Adrenal gland (tissue), 9 donors: ENCODE measurements at regions not wholly inside any gene's neighbourhood (a gene's known extent, or its start where the extent isn't known, plus 50 kb on each side); places are given as distances from the start of the nearest gene placed in this dataset.

Source experiments
- DNase-seq, 7 donors: peaks; one replicate each; pipeline ENCODE4 v3.0.0-alpha.2; 2019 to 2020
- H3K27ac ChIP-seq, 5 donors: fragments of 200-600 bp; sonication (generic) in 4 of 5; 1 replicate in 3 of 5; 2 replicates in 2 of 5; pipeline versions ENCODE4 v1.5.1 to v1.8.0; 2016 to 2020; ENCODE audit warnings: mild to moderate bottlenecking in 1 of 5
- H3K27me3 ChIP-seq: fragments of 200-600 bp; 2 replicates; pipeline ENCODE4 v1.8.0; 2021
- H3K36me3 ChIP-seq, 2 donors: fragments of 200-600 bp; replicated peaks in 1 of 2; 1 replicate in 1 of 2; 2 replicates in 1 of 2; pipeline versions ENCODE4 v1.5.1 to v1.8.0; 2018 to 2022
- H3K4me1 ChIP-seq, 2 donors: fragments of 200-600 bp; replicated peaks in 1 of 2; 1 replicate in 1 of 2; 2 replicates in 1 of 2; pipeline versions ENCODE4 v1.5.1 to v1.8.0; 2018 to 2021
- H3K4me3 ChIP-seq, 4 donors: fragments of 200-600 bp; sonication (generic) in 3 of 4; one replicate each; pipeline ENCODE4 v1.5.1; 2016 to 2018
- H3K9me3 ChIP-seq, 3 donors: fragments of 200-600 bp; sonication (generic) in 1 of 3; replicated peaks in 1 of 3; 1 replicate in 2 of 3; 2 replicates in 1 of 3; pipeline versions ENCODE4 v1.5.1 to v1.8.0; 2016 to 2021
- CTCF ChIP-seq, 6 experiments: fragments of 450-650 bp in 4 of 6; fragments of 200-600 bp in 2 of 6; sonication (generic) in 1 of 6; IDR thresholded peaks; 1 replicate in 5 of 6; 2 replicates in 1 of 6; pipeline versions ENCODE4 v1.5.1 to v1.8.0; 2016 to 2021; ENCODE audit warnings: antibody characterized with exemption in 6 of 6, mild to moderate bottlenecking in 2 of 6, moderate library complexity in 1 of 6
- POLR2A ChIP-seq, 2 donors: fragments of 450-650 bp; IDR thresholded peaks; one replicate each; pipeline ENCODE4 v1.6.1; 2017; ENCODE audit warnings: antibody characterized with exemption in 2 of 2, mild to moderate bottlenecking in 2 of 2, moderate library complexity in 1 of 2
- WGBS, 4 donors: extraction: QIAGEN DNeasy Blood & Tissue Kit in 2 of 4; methylation state at CpG; one replicate each; pipeline versions ENCODE4 v1.1.5 to v1.1.7; 2013 to 2017; 5-methylcytosine and 5-hydroxymethylcytosine counted together
- intact Hi-C, 2 donors: fragments of 100-400 bp; cut with DNase I; formaldehyde crosslinking; loops; one replicate each; pipeline versions ENCODE4 v1.14.1 to v1.15.0; 2022 to 2023
- donor health status: healthy with polysubstance abuse.
- donor health status: Bipolar disorder and iron deficiency.
- donor health status: DM: yes; HTN: yes; CAD: no.
- donor health status: DM: no; HTN: no; CAD: no.
- donor health status: DM: no; HTN: no; CAD: no.

DNA sequence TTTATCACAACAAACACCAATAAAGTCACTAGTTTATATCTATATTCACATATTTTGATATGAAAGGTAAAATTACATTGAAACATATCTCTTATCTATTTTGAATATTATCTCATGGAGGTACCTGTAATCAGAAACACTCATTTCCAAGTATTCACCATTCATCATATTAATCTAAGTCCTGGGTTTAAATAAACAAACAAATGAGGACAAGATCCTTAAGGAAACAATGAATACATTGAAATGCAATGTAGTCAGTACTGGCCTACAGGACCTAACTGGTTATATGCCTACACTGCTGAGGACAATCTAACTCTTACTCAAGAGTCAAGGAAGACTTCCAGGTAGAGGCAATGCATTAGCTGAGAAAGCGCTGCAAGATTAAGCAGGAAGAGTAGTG, 1411.9 kb upstream of the RAG2 start:
- no peak overlapping the region for H3K27ac ChIP-seq
- H3K4me1 ChIP-seq, result peaks cover 0 to 6% of the 10 kb centered on the region in 2 donors
- no peaks in the 10 kb centered on the region for H3K27me3 ChIP-seq
- intact Hi-C loops, result no loop called here
- H3K9me3 ChIP-seq, result no peaks in the 10 kb centered on the region
- no peaks in the 10 kb centered on the region for H3K36me3 ChIP-seq
- no peak overlapping the region for H3K4me3 ChIP-seq
- TF ChIP-seq CTCF (IDR thresholded peaks at IDR 0.05) (no peak), POLR2A (IDR thresholded peaks at IDR 0.05) (no peak)
- WGBS, 4 donors, result 78 to 98% (median 96%) methylated on average over 1 of the region's 1 CpG
- no peak for DNase-seq

- Histone ChIP-seq H3K27ac (no peak overlapping the region), H3K27me3 (no peaks in the 10 kb centered on the region), H3K4me1 (no peaks in the 10 kb centered on the region), H3K36me3 (no peaks in the 10 kb centered on the region), H3K9me3 (no peaks in the 10 kb centered on the region), H3K4me3 (no peak overlapping the region)
- no peak for DNase-seq
- TF ChIP-seq POLR2A (IDR thresholded peaks at IDR 0.05) (no peak), CTCF (IDR thresholded peaks at IDR 0.05) (no peak)
- intact Hi-C loops, result no loop called here
Measured at GRCh38 chr11:38006466-38006865, 1408.4 kb upstream of the RAG2 start.

- Histone ChIP-seq H3K4me1 (no peaks in the 10 kb centered on the region), H3K27me3 (no peaks in the 10 kb centered on the region), H3K4me3 (no peak overlapping the region), H3K27ac (peak overlapping the region in 1 of 5 donors; percentile 20), H3K9me3 (no peaks in the 10 kb centered on the region), H3K36me3 (no peaks in the 10 kb centered on the region)
- DNase-seq, result no peak
- WGBS, 4 donors, result 64 to 68% (median 65%) methylated on average over 2 of the region's 2 CpGs
- intact Hi-C loops, result no loop called here
- no peak for TF ChIP-seq CTCF (IDR thresholded peaks at IDR 0.05)
- TF ChIP-seq POLR2A (IDR thresholded peaks at IDR 0.05), result no peak
Measured at GRCh38 chr11:38005597-38005996, 1407.6 kb upstream of the RAG2 start.

DNA sequence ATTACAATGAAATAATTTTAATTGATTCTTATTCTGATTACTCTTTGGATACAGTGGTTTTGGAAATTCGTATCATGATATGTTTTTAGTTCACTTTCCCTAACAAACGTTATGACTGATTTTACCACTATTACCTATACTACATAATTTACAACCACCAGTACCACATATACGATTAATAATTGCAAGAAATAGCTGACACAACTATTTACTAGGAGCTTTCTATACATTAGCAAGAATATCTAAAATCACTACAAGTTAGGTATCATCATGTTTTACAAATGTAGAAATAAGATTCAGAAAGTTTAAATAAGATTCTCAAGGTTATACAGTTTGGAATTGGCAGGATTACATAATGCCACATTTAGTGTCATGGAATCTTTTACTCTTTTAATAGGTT, 1401.1 kb upstream of the RAG2 start:
- 68 to 82% (median 77%) methylated on average over 3 of the region's 3 CpGs for WGBS, 4 donors
- intact Hi-C loops, result no loop called here
- DNase-seq, result no peak
- no peaks in the 10 kb centered on the region for H3K27me3 ChIP-seq
- H3K27ac ChIP-seq, result no peak overlapping the region
- H3K36me3 ChIP-seq, result no peaks in the 10 kb centered on the region
- TF ChIP-seq POLR2A (IDR thresholded peaks at IDR 0.05) (no peak), CTCF (IDR thresholded peaks at IDR 0.05) (no peak)
- H3K4me3 ChIP-seq, result no peak overlapping the region
- H3K9me3 ChIP-seq, result no peaks in the 10 kb centered on the region
- no peaks in the 10 kb centered on the region for H3K4me1 ChIP-seq
